ENCODE measurements at regions not wholly inside any gene's neighbourhood (a gene's known extent, or its start where the extent isn't known, plus 50 kb on each side); places are given as distances from the start of the nearest gene placed in this dataset.

DNA sequence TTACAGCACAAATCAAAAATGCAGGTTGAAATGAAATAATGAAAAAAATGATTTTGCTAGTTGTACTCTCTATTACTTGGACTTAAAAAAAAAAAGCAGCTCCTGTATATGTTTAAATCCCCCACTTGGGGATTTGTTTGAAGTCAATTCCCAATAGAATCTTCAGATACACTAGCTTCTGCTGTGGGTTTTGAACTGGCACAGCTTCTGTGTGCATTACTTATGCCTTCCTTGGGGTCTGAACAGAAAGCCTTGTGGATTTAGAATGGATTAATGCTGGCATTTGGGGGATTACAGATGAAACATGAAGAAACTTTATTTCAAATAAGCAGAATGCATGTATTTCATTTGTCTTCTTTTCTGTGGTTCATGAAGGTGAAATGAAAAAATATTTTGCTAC, 513.2 kb upstream of the TBL1XR1 start:
- TF ChIP-seq, protein P1, sequence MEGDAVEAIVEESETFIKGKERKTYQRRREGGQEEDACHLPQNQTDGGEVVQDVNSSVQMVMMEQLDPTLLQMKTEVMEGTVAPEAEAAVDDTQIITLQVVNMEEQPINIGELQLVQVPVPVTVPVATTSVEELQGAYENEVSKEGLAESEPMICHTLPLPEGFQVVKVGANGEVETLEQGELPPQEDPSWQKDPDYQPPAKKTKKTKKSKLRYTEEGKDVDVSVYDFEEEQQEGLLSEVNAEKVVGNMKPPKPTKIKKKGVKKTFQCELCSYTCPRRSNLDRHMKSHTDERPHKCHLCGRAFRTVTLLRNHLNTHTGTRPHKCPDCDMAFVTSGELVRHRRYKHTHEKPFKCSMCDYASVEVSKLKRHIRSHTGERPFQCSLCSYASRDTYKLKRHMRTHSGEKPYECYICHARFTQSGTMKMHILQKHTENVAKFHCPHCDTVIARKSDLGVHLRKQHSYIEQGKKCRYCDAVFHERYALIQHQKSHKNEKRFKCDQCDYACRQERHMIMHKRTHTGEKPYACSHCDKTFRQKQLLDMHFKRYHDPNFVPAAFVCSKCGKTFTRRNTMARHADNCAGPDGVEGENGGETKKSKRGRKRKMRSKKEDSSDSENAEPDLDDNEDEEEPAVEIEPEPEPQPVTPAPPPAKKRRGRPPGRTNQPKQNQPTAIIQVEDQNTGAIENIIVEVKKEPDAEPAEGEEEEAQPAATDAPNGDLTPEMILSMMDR (IDR thresholded peaks at IDR 0.05) = no peak
- TF ChIP-seq POLR2A (IDR thresholded peaks at IDR 0.05) = no peak

Data from thyroid gland (tissue), 4 donors.